IPS-15b (cell line): ENCODE measurements at regions not wholly inside any gene's neighbourhood (a gene's known extent, or its start where the extent isn't known, plus 50 kb on each side); places are given as distances from the start of the nearest gene placed in this dataset.
"Not testable (repeated sequence)": the region's sequence is repeated elsewhere in the genome, so short reads cannot be mapped to it uniquely, and the experiment has no call there.

ENCODE experiments used
- H3K27me3 ChIP-seq: one replicate; pipeline ENCODE4 v1.6.1; 2013; ENCODE audit warnings: low read length; ENCODE audit not compliant: control insufficient read depth, insufficient read depth
- H3K36me3 ChIP-seq: one replicate; pipeline ENCODE4 v1.6.1; 2013; ENCODE audit warnings: low read length; ENCODE audit not compliant: control insufficient read depth, insufficient read depth
- H3K4me1 ChIP-seq: one replicate; pipeline ENCODE4 v1.6.1; 2013; ENCODE audit warnings: mild to moderate bottlenecking, low read length; ENCODE audit not compliant: control insufficient read depth, insufficient read depth
- H3K4me3 ChIP-seq: one replicate; pipeline ENCODE4 v1.5.1; 2013; ENCODE audit warnings: low read depth, low read length
- H3K9ac ChIP-seq: one replicate; pipeline ENCODE4 v1.6.1; 2013; ENCODE audit warnings: low read depth, mild to moderate bottlenecking, low read length
- H3K9me3 ChIP-seq: one replicate; pipeline ENCODE4 v1.6.1; 2013; ENCODE audit warnings: mild to moderate bottlenecking, low read length; ENCODE audit not compliant: control insufficient read depth, insufficient read depth

GRCh38 chr14:83607682-83608081 lies 1922.3 kb upstream of the FLRT2 start:
- Histone ChIP-seq H3K4me1 (no peaks in the 10 kb centered on the region), H3K9me3 (no peaks in the 10 kb centered on the region), H3K27me3 (no peaks in the 10 kb centered on the region), H3K9ac (no peak overlapping the region), H3K4me3 (no peak overlapping the region), H3K36me3 (no peaks in the 10 kb centered on the region)

GRCh38 chr14:83611491-83611890 lies 1918.5 kb upstream of the FLRT2 start:
- no peaks in the 10 kb centered on the region for H3K4me1 ChIP-seq
- H3K9ac ChIP-seq, result no peak overlapping the region
- no peak overlapping the region for H3K4me3 ChIP-seq
- no peaks in the 10 kb centered on the region for H3K36me3 ChIP-seq
- no peaks in the 10 kb centered on the region for H3K9me3 ChIP-seq
- H3K27me3 ChIP-seq, result no peaks in the 10 kb centered on the region

- Histone ChIP-seq H3K4me3 (no peak overlapping the region), H3K9ac (no peak overlapping the region), H3K4me1 (no peaks in the 10 kb centered on the region), H3K27me3 (no peaks in the 10 kb centered on the region), H3K36me3 (no peaks in the 10 kb centered on the region), H3K9me3 (no peaks in the 10 kb centered on the region)
These were observed 1918.0 kb upstream of the FLRT2 start for GRCh38 chr14:83611906-83612390.

- no peak overlapping the region for H3K9ac ChIP-seq
- H3K27me3 ChIP-seq, result no peaks in the 10 kb centered on the region
These were observed 1915.0 kb upstream of the FLRT2 start for GRCh38 chr14:83614956-83615355.

GRCh38 chr14:83624541-83624940 lies 1905.4 kb upstream of the FLRT2 start:
- Histone ChIP-seq H3K9me3 (no peaks in the 10 kb centered on the region), H3K36me3 (no peaks in the 10 kb centered on the region), H3K4me1 (no peaks in the 10 kb centered on the region), H3K9ac (no peak overlapping the region), H3K4me3 (no peak overlapping the region), H3K27me3 (no peaks in the 10 kb centered on the region)

More at GRCh38 chr14:83614956-83615355, 1915.0 kb upstream of the FLRT2 start:
- no peaks in the 10 kb centered on the region for H3K9me3 ChIP-seq
- H3K4me1 ChIP-seq, result no peaks in the 10 kb centered on the region
- H3K4me3 ChIP-seq, result no peak overlapping the region
- H3K36me3 ChIP-seq, result no peaks in the 10 kb centered on the region

GRCh38 chr14:83632375-83632774 lies 1897.6 kb upstream of the FLRT2 start:
- no peak overlapping the region for H3K9ac ChIP-seq
- H3K36me3 ChIP-seq, result no peaks in the 10 kb centered on the region
- no peak overlapping the region for H3K4me3 ChIP-seq
- no peaks in the 10 kb centered on the region for H3K27me3 ChIP-seq
- no peaks in the 10 kb centered on the region for H3K9me3 ChIP-seq
- peaks cover 4% of the 10 kb centered on the region for H3K4me1 ChIP-seq

GRCh38 chr14:83638748-83639504 lies 1891.0 kb upstream of the FLRT2 start:
- H3K4me3 ChIP-seq, result peak overlapping the region; percentile 26

GRCh38 chr14:83639505-83639875 lies 1890.5 kb upstream of the FLRT2 start:
- not testable (repeated sequence) for H3K36me3 ChIP-seq, H3K4me1 ChIP-seq, H3K27me3 ChIP-seq, H3K9ac ChIP-seq, H3K9me3 ChIP-seq
- peak overlapping the region; percentile 26 for H3K4me3 ChIP-seq

More at GRCh38 chr14:83638748-83639504, 1891.0 kb upstream of the FLRT2 start:
- Histone ChIP-seq H3K9ac (no peak overlapping the region), H3K36me3 (no peaks in the 10 kb centered on the region), H3K4me1 (no peaks in the 10 kb centered on the region), H3K27me3 (no peaks in the 10 kb centered on the region), H3K9me3 (no peaks in the 10 kb centered on the region)

GRCh38 chr14:83646228-83646627 lies 1883.7 kb upstream of the FLRT2 start:
- H3K4me3 ChIP-seq, result no peak overlapping the region
- no peaks in the 10 kb centered on the region for H3K4me1 ChIP-seq
- H3K9me3 ChIP-seq, result no peaks in the 10 kb centered on the region
- H3K27me3 ChIP-seq, result no peaks in the 10 kb centered on the region
- H3K36me3 ChIP-seq, result no peaks in the 10 kb centered on the region
- no peak overlapping the region for H3K9ac ChIP-seq

- no peaks in the 10 kb centered on the region for H3K27me3 ChIP-seq
- H3K9ac ChIP-seq, result no peak overlapping the region
- no peak overlapping the region for H3K4me3 ChIP-seq
- no peaks in the 10 kb centered on the region for H3K36me3 ChIP-seq
- H3K4me1 ChIP-seq, result peaks cover 3% of the 10 kb centered on the region
- no peaks in the 10 kb centered on the region for H3K9me3 ChIP-seq
These were observed 1869.3 kb upstream of the FLRT2 start for GRCh38 chr14:83660597-83660996.

GRCh38 chr14:83664389-83664788 lies 1865.6 kb upstream of the FLRT2 start:
- Histone ChIP-seq H3K36me3 (no peaks in the 10 kb centered on the region), H3K27me3 (no peaks in the 10 kb centered on the region), H3K4me1 (peaks cover 3% of the 10 kb centered on the region), H3K9me3 (no peaks in the 10 kb centered on the region), H3K9ac (no peak overlapping the region), H3K4me3 (no peak overlapping the region)

- no peak overlapping the region for H3K4me3 ChIP-seq
- H3K27me3 ChIP-seq, result no peaks in the 10 kb centered on the region
- H3K9me3 ChIP-seq, result no peaks in the 10 kb centered on the region
- no peaks in the 10 kb centered on the region for H3K36me3 ChIP-seq
- no peak overlapping the region for H3K9ac ChIP-seq
- H3K4me1 ChIP-seq, result no peaks in the 10 kb centered on the region
These were observed 1840.7 kb upstream of the FLRT2 start for GRCh38 chr14:83689265-83689664.
